ENCODE measurements at regions not wholly inside any gene's neighbourhood (a gene's known extent, or its start where the extent isn't known, plus 50 kb on each side); places are given as distances from the start of the nearest gene placed in this dataset.
A peak's percentile ranks its signal among the peaks of the same experiment; 100 is the strongest.

GRCh38 chr2:215711471-215712034 is 275.7 kb upstream of the FN1 start:
- no peak for DNase-seq

- DNase-seq, result no peak
Measured at GRCh38 chr2:215707608-215708007, 271.7 kb upstream of the FN1 start.

GRCh38 chr2:215705771-215706361 is 270.0 kb upstream of the FN1 start:
- no peak for DNase-seq

GRCh38 chr2:215705281-215705680 is 269.4 kb upstream of the FN1 start:
- DNase-seq, result no peak

- DNase-seq, result peak; percentile 34
Measured at GRCh38 chr2:215702116-215702902, 266.4 kb upstream of the FN1 start.

GRCh38 chr2:215699700-215700538 is 264.1 kb upstream of the FN1 start:
- DNase-seq, result no peak

GRCh38 chr2:215699018-215699417 is 263.1 kb upstream of the FN1 start:
- DNase-seq, result no peak

- DNase-seq, result no peak
Measured at GRCh38 chr2:215698566-215698965, 262.7 kb upstream of the FN1 start.

- no peak for DNase-seq
Measured at GRCh38 chr2:215697496-215697895, 261.6 kb upstream of the FN1 start.

- DNase-seq, result no peak
Measured at GRCh38 chr2:215697003-215697402, 261.1 kb upstream of the FN1 start.

- no peak for DNase-seq
Measured at GRCh38 chr2:215695861-215696260, 260.0 kb upstream of the FN1 start.

- no peak for DNase-seq
Measured at GRCh38 chr2:215693999-215694580, 258.2 kb upstream of the FN1 start.

GRCh38 chr2:215693193-215693998 is 257.5 kb upstream of the FN1 start:
- no peak for DNase-seq

GRCh38 chr2:215692387-215693079 is 256.7 kb upstream of the FN1 start:
- no peak for DNase-seq

GRCh38 chr2:215691346-215691745 is 255.5 kb upstream of the FN1 start:
- no peak for DNase-seq

GRCh38 chr2:215687149-215688031 is 251.5 kb upstream of the FN1 start:
- no peak for DNase-seq

GRCh38 chr2:215685238-215685990 is 249.5 kb upstream of the FN1 start:
- no peak for DNase-seq

- no peak for DNase-seq
Measured at GRCh38 chr2:215684448-215685237, 248.8 kb upstream of the FN1 start.

GRCh38 chr2:215683295-215683694 is 247.4 kb upstream of the FN1 start:
- DNase-seq, result no peak

Data from NCI-H510A treated with DMSO at 0.1 percent for 48 hours (cell line).